ENCODE measurements at regions not wholly inside any gene's neighbourhood (a gene's known extent, or its start where the extent isn't known, plus 50 kb on each side); places are given as distances from the start of the nearest gene placed in this dataset.

GRCh38 chr11:39374963-39375698, 2084.3 kb downstream of the LRRC4C start:
- no peaks in the 10 kb centered on the region for H3K4me1 ChIP-seq (ENCODE audit: insufficient read depth)
- intact Hi-C loops (cut with DNase I) = no loop called here
- TF ChIP-seq EP300 (IDR thresholded peaks at IDR 0.05) (no peak), CTCF (IDR thresholded peaks at IDR 0.05) (no peak), POLR2A (IDR thresholded peaks at IDR 0.05) (no peak)
- DNase-seq = no peak
- H3K4me3 ChIP-seq = no peak overlapping the region
- no peaks in the 10 kb centered on the region for H3K9me3 ChIP-seq
- no peaks in the 10 kb centered on the region for H3K36me3 ChIP-seq
- no peak overlapping the region for H3K27ac ChIP-seq
- H3K27me3 ChIP-seq = no peaks in the 10 kb centered on the region
- 54 to 58% (median 55%) methylated on average over 8 of the region's 8 CpGs for WGBS, 3 donors

GRCh38 chr11:39367534-39367933, 2091.9 kb downstream of the LRRC4C start:
- Histone ChIP-seq H3K4me1 (ENCODE audit: insufficient read depth) (no peaks in the 10 kb centered on the region), H3K27me3 (no peaks in the 10 kb centered on the region), H3K27ac (no peak overlapping the region), H3K9me3 (no peaks in the 10 kb centered on the region), H3K4me3 (no peak overlapping the region), H3K36me3 (no peaks in the 10 kb centered on the region)
- WGBS, 3 donors = 67 to 71% (median 70%) methylated on average over 3 of the region's 3 CpGs
- TF ChIP-seq POLR2A (IDR thresholded peaks at IDR 0.05) (no peak), EP300 (IDR thresholded peaks at IDR 0.05) (no peak), CTCF (IDR thresholded peaks at IDR 0.05) (no peak)
- no peak for DNase-seq
- intact Hi-C loops (cut with DNase I) = no loop called here

- no peak for TF ChIP-seq EP300 (IDR thresholded peaks at IDR 0.05)
- TF ChIP-seq POLR2A (IDR thresholded peaks at IDR 0.05) = no peak
- TF ChIP-seq CTCF (IDR thresholded peaks at IDR 0.05) = no peak
- 58 to 69% (median 66%) methylated on average over 2 of the region's 2 CpGs for WGBS, 3 donors
- H3K9me3 ChIP-seq = no peaks in the 10 kb centered on the region
- H3K27me3 ChIP-seq = no peaks in the 10 kb centered on the region
- no peak overlapping the region for H3K4me3 ChIP-seq
- no peak for DNase-seq
- intact Hi-C loops (cut with DNase I) = no loop called here
- no peaks in the 10 kb centered on the region for H3K4me1 ChIP-seq (ENCODE audit: insufficient read depth)
- no peak overlapping the region for H3K27ac ChIP-seq
- H3K36me3 ChIP-seq = no peaks in the 10 kb centered on the region
Observed at GRCh38 chr11:39365809-39366436, 2093.5 kb downstream of the LRRC4C start.

- Histone ChIP-seq H3K36me3 (no peaks in the 10 kb centered on the region), H3K27ac (no peak overlapping the region), H3K9me3 (no peaks in the 10 kb centered on the region), H3K27me3 (no peaks in the 10 kb centered on the region), H3K4me1 (ENCODE audit: insufficient read depth) (no peaks in the 10 kb centered on the region), H3K4me3 (no peak overlapping the region)
- no peak for DNase-seq
- no peak for TF ChIP-seq POLR2A (IDR thresholded peaks at IDR 0.05)
- no peak for TF ChIP-seq CTCF (IDR thresholded peaks at IDR 0.05)
- no peak for TF ChIP-seq EP300 (IDR thresholded peaks at IDR 0.05)
- intact Hi-C loops (cut with DNase I) = no loop called here
- WGBS, 3 donors = 82 to 94% (median 83%) methylated on average over 1 of the region's 1 CpG
Observed at GRCh38 chr11:39363571-39363970, 2095.9 kb downstream of the LRRC4C start.

Data from ovary (tissue), 7 donors.